Endothelial cell of umbilical vein (primary cell): ENCODE measurements at regions not wholly inside any gene's neighbourhood (a gene's known extent, or its start where the extent isn't known, plus 50 kb on each side); places are given as distances from the start of the nearest gene placed in this dataset.
"Not testable (repeated sequence)": the region's sequence is repeated elsewhere in the genome, so short reads cannot be mapped to it uniquely, and the experiment has no call there.

ENCODE experiments used
- BruUV-seq: library from RNA; stranded (reverse); fragments of 400-500 nt; replicated peaks from 2 replicates; lab custom pipeline; 2021; lab: Mats Ljungman, UMichigan
- CTCF ChIA-PET: fragments of 300-600, 350-600 bp; sonication (Branson Sonifier 250); formaldehyde crosslinking; loops from one replicate; lab custom pipeline; 2021; ENCODE audit warnings: antibody characterized with exemption, inconsistent platforms; lab: Charles Lee
- POLR2A ChIA-PET: fragments of 300-600, 350-600 bp; sonication (Branson Sonifier 250); formaldehyde crosslinking; loops from one replicate; lab custom pipeline; 2021; ENCODE audit warnings: antibody characterized with exemption, inconsistent platforms; lab: Charles Lee
- DNase-seq: peaks from one replicate; pipeline ENCODE4 v3.0.0-alpha.2; 2011; ENCODE audit warnings: low read depth, low spot score
- FAIRE-seq: peaks from 2 replicates; lab custom pipeline; 2011; peaks lifted over from hg19 to GRCh38; lab: Jason Lieb, UNC
- H2AFZ ChIP-seq: 2 replicates; pipeline ENCODE4 v1.6.0; 2012; ENCODE audit warnings: low read depth, low read length, control low read depth, inconsistent platforms
- H3K27ac ChIP-seq: 2 replicates; pipeline ENCODE4 v1.5.1; 2011; ENCODE audit warnings: low read depth, mild to moderate bottlenecking, control low read depth, low read length, moderate library complexity; ENCODE audit not compliant: insufficient read depth
- H3K27me3 ChIP-seq, 2 experiments: 2 replicates each; pipeline versions ENCODE4 v1.6.0 to v1.6.1; 2011; ENCODE audit warnings: low read length in 2 of 2, mixed read lengths in 1 of 2; ENCODE audit not compliant: control insufficient read depth in 2 of 2, insufficient read depth in 2 of 2
- H3K36me3 ChIP-seq, 2 experiments: 2 replicates in 1 of 2; 3 replicates in 1 of 2; pipeline ENCODE4 v1.5.1; 2011; ENCODE audit warnings: low read length in 2 of 2, mild to moderate bottlenecking in 1 of 2, moderate library complexity in 1 of 2; ENCODE audit not compliant: control insufficient read depth in 2 of 2, insufficient read depth in 2 of 2; ENCODE audit errors: extremely low read depth in 1 of 2
- H3K4me1 ChIP-seq: 3 replicates; pipeline ENCODE4 v1.5.1; 2011; ENCODE audit warnings: mild to moderate bottlenecking, low read length; ENCODE audit not compliant: control insufficient read depth, insufficient read depth; ENCODE audit errors: extremely low read depth
- H3K4me2 ChIP-seq: 2 replicates; pipeline ENCODE4 v1.6.1; 2011; ENCODE audit warnings: low read length, control low read depth, mixed read lengths; ENCODE audit not compliant: insufficient read depth
- H3K4me3 ChIP-seq, 3 experiments: fragments of 200-600 bp in 1 of 3; sonication (generic), shearing (Covaris generic) in 1 of 3; replicated peaks in 1 of 3; 2 replicates each; pipeline ENCODE4 v1.5.1; 2011 to 2016; ENCODE audit warnings: control low read depth in 3 of 3, low read length in 3 of 3, mild to moderate bottlenecking in 2 of 3, inconsistent platforms in 1 of 3, low read depth in 1 of 3, moderate library complexity in 1 of 3; ENCODE audit not compliant: insufficient read depth in 1 of 3
- H3K79me2 ChIP-seq: 2 replicates; pipeline ENCODE4 v1.6.0; 2012; ENCODE audit warnings: low read length, inconsistent platforms; ENCODE audit not compliant: control insufficient read depth, insufficient read depth
- H3K9ac ChIP-seq: replicated peaks from 2 replicates; pipeline ENCODE3; 2011; ENCODE audit warnings: low read length, control low read depth; ENCODE audit not compliant: insufficient read depth; ENCODE audit errors: extremely low read depth
- H3K9me1 ChIP-seq: replicated peaks from 3 replicates; pipeline ENCODE4 v1.6.0; 2011; ENCODE audit warnings: mild to moderate bottlenecking, low read length; ENCODE audit not compliant: control insufficient read depth, insufficient read depth; ENCODE audit errors: extremely low read depth
- H3K9me3 ChIP-seq: replicated peaks from 2 replicates; pipeline ENCODE4 v1.5.1; 2012; ENCODE audit warnings: low read length, inconsistent platforms; ENCODE audit not compliant: control insufficient read depth, insufficient read depth
- H4K20me1 ChIP-seq: replicated peaks from 2 replicates; pipeline ENCODE3; 2011; ENCODE audit warnings: mild to moderate bottlenecking, low read length; ENCODE audit not compliant: control insufficient read depth, insufficient read depth; ENCODE audit errors: extremely low read depth
- FOS ChIP-seq: IDR thresholded peaks from 2 replicates; pipeline ENCODE4 v1.6.1; 2011; ENCODE audit warnings: mild to moderate bottlenecking, low read length, moderate library complexity, borderline replicate concordance; ENCODE audit not compliant: insufficient read depth
- MYC ChIP-seq: IDR thresholded peaks from one replicate; pipeline ENCODE4 v1.6.1; 2011; ENCODE audit warnings: mild to moderate bottlenecking, low read depth, low read length
- dilution Hi-C: fragments of 300-500 bp; cut with MboI; formaldehyde crosslinking; loops from one replicate; pipeline ENCODE4 v1.15.0; 2019; ENCODE audit warnings: low sequenced_read_pairs; ENCODE audit not compliant: extremely low pct_ligation_motif_present
- intact Hi-C: fragments of 100-400 bp; cut with micrococcal nuclease; formaldehyde crosslinking; loops from one replicate; pipeline ENCODE4 v1.10.0; 2022
- TF ChIP-seq, protein P1 (sequence below): IDR thresholded peaks from 2 replicates; pipeline ENCODE4 v1.6.1; 2011; ENCODE audit not compliant: insufficient read depth, insufficient read length

- intact Hi-C loops (no loop called here), dilution Hi-C loops (no loop called here)
- DNase-seq (no peak), FAIRE-seq (no peak)
- TF ChIP-seq, protein P1, sequence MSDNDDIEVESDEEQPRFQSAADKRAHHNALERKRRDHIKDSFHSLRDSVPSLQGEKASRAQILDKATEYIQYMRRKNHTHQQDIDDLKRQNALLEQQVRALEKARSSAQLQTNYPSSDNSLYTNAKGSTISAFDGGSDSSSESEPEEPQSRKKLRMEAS, result no peak
- Histone ChIP-seq H3K79me2 (no peaks in the 10 kb centered on the region), H3K36me3 (no peaks in the 10 kb centered on the region), H3K4me3 (no peak overlapping the region), H3K4me2 (no peak overlapping the region), H4K20me1 (no peaks in the 10 kb centered on the region), H3K9me3 (no peaks in the 10 kb centered on the region), H3K9ac (no peak overlapping the region), H3K9me1 (no peaks in the 10 kb centered on the region), H3K4me1 (no peaks in the 10 kb centered on the region), H3K27me3 (no peaks in the 10 kb centered on the region), H3K27ac (no peak overlapping the region), H2AFZ (no peak overlapping the region)
- ChIA-PET POLR2A (no interaction called here), CTCF (no interaction called here)
- BruUV-seq, result no TSS peak
These were observed 491.9 kb downstream of the COL12A1 start for GRCh38 chr6:74713941-74714340.

- CTCF ChIA-PET, result no interaction called here
- no peaks in the 10 kb centered on the region for H4K20me1 ChIP-seq
- H3K4me1 ChIP-seq, result no peaks in the 10 kb centered on the region
- H3K4me3 ChIP-seq, result no peak overlapping the region
- no peaks in the 10 kb centered on the region for H3K9me1 ChIP-seq
- no peaks in the 10 kb centered on the region for H3K79me2 ChIP-seq
- H3K27me3 ChIP-seq, result no peaks in the 10 kb centered on the region
- no peak overlapping the region for H2AFZ ChIP-seq
- no peak overlapping the region for H3K9ac ChIP-seq
- no peak for TF ChIP-seq FOS
- no peak for TF ChIP-seq MYC
- no TSS peak for BruUV-seq
- no peaks in the 10 kb centered on the region for H3K36me3 ChIP-seq
- dilution Hi-C loops, result no loop called here
- no peak overlapping the region for H3K27ac ChIP-seq
- no peaks in the 10 kb centered on the region for H3K9me3 ChIP-seq
- DNase-seq (no peak), FAIRE-seq (no peak)
- POLR2A ChIA-PET, result no interaction called here
- H3K4me2 ChIP-seq, result no peak overlapping the region
- intact Hi-C loops, result no loop called here
These were observed 500.4 kb downstream of the COL12A1 start for GRCh38 chr6:74705451-74705850.

DNA sequence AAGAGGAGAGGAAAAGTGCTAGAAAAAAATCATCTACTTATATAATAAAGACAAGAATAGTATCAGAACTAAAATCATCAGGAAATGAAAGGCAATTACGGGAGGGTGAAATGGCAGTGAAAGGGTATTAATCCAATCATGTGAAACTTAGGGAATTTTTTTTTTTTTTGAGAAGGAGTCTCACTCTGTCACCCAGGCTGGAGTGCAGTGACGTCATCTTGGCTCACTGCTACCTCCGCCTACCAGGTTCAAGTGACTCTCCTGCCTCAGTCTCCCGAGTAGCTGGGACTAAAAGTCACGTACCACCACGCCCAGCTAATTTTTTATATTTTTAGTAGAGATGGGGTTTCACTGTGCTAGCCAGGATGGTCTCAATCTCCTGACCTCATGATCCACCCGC is 501.3 kb downstream of the COL12A1 start:
- H3K27me3 ChIP-seq, H2AFZ ChIP-seq, intact Hi-C loops, H3K27ac ChIP-seq, H3K9ac ChIP-seq, CTCF ChIA-PET, H4K20me1 ChIP-seq, dilution Hi-C loops, DNase-seq, H3K36me3 ChIP-seq, H3K4me2 ChIP-seq, H3K4me1 ChIP-seq, H3K79me2 ChIP-seq, H3K9me1 ChIP-seq, FAIRE-seq, BruUV-seq, H3K9me3 ChIP-seq, POLR2A ChIA-PET, H3K4me3 ChIP-seq: not testable (repeated sequence)
